Activated CD8-positive, alpha-beta T cell treated with anti-CD3 and anti-CD28 coated beads, Interleukin-2, amount 10 ng/mL, durations not matched to agents 7 days and 5 days (primary cell): ENCODE measurements at regions not wholly inside any gene's neighbourhood (a gene's known extent, or its start where the extent isn't known, plus 50 kb on each side); places are given as distances from the start of the nearest gene placed in this dataset.

Experiments
- ATAC-seq: fragments of 150-1000 bp; cut with Tn5 transposase; one replicate; pipeline ENCODE4 v1.10.0; 2021; ENCODE audit warnings: moderate library complexity
- CTCF ChIA-PET: fragments of 350-600 bp; sonication (Branson Sonifier 250); formaldehyde crosslinking; loops from one replicate; lab custom pipeline; 2021; ENCODE audit warnings: antibody characterized with exemption; lab: Charles Lee
- POLR2A ChIA-PET: fragments of 350-600 bp; sonication (Branson Sonifier 250); formaldehyde crosslinking; loops from one replicate; lab custom pipeline; 2021; ENCODE audit warnings: antibody characterized with exemption; lab: Charles Lee
- DNase-seq: peaks from one replicate; pipeline ENCODE4 v3.0.0-alpha.2; 2020
- H3K27ac Mint-ChIP-seq: one replicate; pipeline ENCODE4 v1.8.0; 2021; ENCODE audit warnings: mild to moderate bottlenecking, mixed read lengths
- H3K27me3 Mint-ChIP-seq: one replicate; pipeline ENCODE4 v1.8.0; 2021; ENCODE audit warnings: low read depth, mixed read lengths
- H3K36me3 Mint-ChIP-seq: one replicate; pipeline ENCODE4 v1.8.0; 2021; ENCODE audit warnings: low read depth, mixed read lengths
- H3K4me1 Mint-ChIP-seq: one replicate; pipeline ENCODE4 v1.8.0; 2021; ENCODE audit warnings: low read depth, mixed read lengths
- H3K4me3 Mint-ChIP-seq: one replicate; pipeline ENCODE4 v1.8.0; 2021; ENCODE audit warnings: mild to moderate bottlenecking, mixed read lengths
- H3K9me3 Mint-ChIP-seq: one replicate; pipeline ENCODE4 v1.8.0; 2022; ENCODE audit warnings: mixed read lengths; ENCODE audit not compliant: insufficient read depth

- ChIA-PET CTCF (no interaction called here), POLR2A (no interaction called here)
- no peaks in the 10 kb centered on the region for H3K36me3 Mint-ChIP-seq
- ATAC-seq (no peak), DNase-seq (no peak)
- H3K4me3 Mint-ChIP-seq = no peak overlapping the region
- no peaks in the 10 kb centered on the region for H3K4me1 Mint-ChIP-seq
- no peaks in the 10 kb centered on the region for H3K9me3 Mint-ChIP-seq
- no peaks in the 10 kb centered on the region for H3K27me3 Mint-ChIP-seq
- H3K27ac Mint-ChIP-seq = no peak overlapping the region
Observed at GRCh38 chr9:106588626-106589025, 274.3 kb upstream of the ZNF462 start.

- Mint-ChIP-seq H3K36me3 (no peaks in the 10 kb centered on the region), H3K4me1 (no peaks in the 10 kb centered on the region), H3K27ac (no peak overlapping the region), H3K4me3 (no peak overlapping the region), H3K27me3 (no peaks in the 10 kb centered on the region), H3K9me3 (no peaks in the 10 kb centered on the region)
- ChIA-PET CTCF (no interaction called here), POLR2A (no interaction called here)
- ATAC-seq (no peak), DNase-seq (no peak)
Observed at GRCh38 chr9:106590759-106591505, 272.0 kb upstream of the ZNF462 start.

GRCh38 chr9:106593201-106593600, 269.8 kb upstream of the ZNF462 start:
- Mint-ChIP-seq H3K4me1 (no peaks in the 10 kb centered on the region), H3K4me3 (no peak overlapping the region), H3K9me3 (no peaks in the 10 kb centered on the region), H3K27me3 (no peaks in the 10 kb centered on the region), H3K36me3 (no peaks in the 10 kb centered on the region), H3K27ac (no peak overlapping the region)
- ChIA-PET CTCF (no interaction called here), POLR2A (no interaction called here)
- ATAC-seq (no peak), DNase-seq (no peak)

GRCh38 chr9:106596984-106597383, 266.0 kb upstream of the ZNF462 start:
- Mint-ChIP-seq H3K36me3 (no peaks in the 10 kb centered on the region), H3K4me3 (no peak overlapping the region), H3K27ac (no peak overlapping the region), H3K4me1 (no peaks in the 10 kb centered on the region), H3K27me3 (no peaks in the 10 kb centered on the region), H3K9me3 (peaks cover under 1% of the 10 kb centered on the region)
- CTCF ChIA-PET = no interaction called here
- DNase-seq (no peak), ATAC-seq (no peak)
- POLR2A ChIA-PET = no interaction called here

GRCh38 chr9:106600955-106601560, 261.9 kb upstream of the ZNF462 start:
- H3K9me3 Mint-ChIP-seq = peaks cover 13% of the 10 kb centered on the region
- H3K27me3 Mint-ChIP-seq = no peaks in the 10 kb centered on the region
- H3K4me1 Mint-ChIP-seq = no peaks in the 10 kb centered on the region
- ATAC-seq (no peak), DNase-seq (no peak)
- POLR2A ChIA-PET = no interaction called here
- H3K27ac Mint-ChIP-seq = no peak overlapping the region
- CTCF ChIA-PET = no interaction called here
- H3K36me3 Mint-ChIP-seq = no peaks in the 10 kb centered on the region
- no peak overlapping the region for H3K4me3 Mint-ChIP-seq

GRCh38 chr9:106602344-106602743, 260.6 kb upstream of the ZNF462 start:
- ATAC-seq (no peak), DNase-seq (no peak)
- CTCF ChIA-PET = no interaction called here
- POLR2A ChIA-PET = no interaction called here
- no peaks in the 10 kb centered on the region for H3K27me3 Mint-ChIP-seq
- no peak overlapping the region for H3K4me3 Mint-ChIP-seq
- H3K36me3 Mint-ChIP-seq = no peaks in the 10 kb centered on the region
- no peak overlapping the region for H3K27ac Mint-ChIP-seq
- no peaks in the 10 kb centered on the region for H3K4me1 Mint-ChIP-seq
- peaks cover 13% of the 10 kb centered on the region for H3K9me3 Mint-ChIP-seq

GRCh38 chr9:106613250-106613737, 249.7 kb upstream of the ZNF462 start:
- H3K27ac Mint-ChIP-seq = no peak overlapping the region
- CTCF ChIA-PET = no interaction called here
- H3K9me3 Mint-ChIP-seq = no peaks in the 10 kb centered on the region
- POLR2A ChIA-PET = no interaction called here
- DNase-seq (no peak), ATAC-seq (no peak)
- H3K36me3 Mint-ChIP-seq = no peaks in the 10 kb centered on the region
- no peaks in the 10 kb centered on the region for H3K4me1 Mint-ChIP-seq
- H3K27me3 Mint-ChIP-seq = no peaks in the 10 kb centered on the region
- no peak overlapping the region for H3K4me3 Mint-ChIP-seq

GRCh38 chr9:106615118-106615889, 247.7 kb upstream of the ZNF462 start:
- ChIA-PET POLR2A (no interaction called here), CTCF (no interaction called here)
- no peaks in the 10 kb centered on the region for H3K9me3 Mint-ChIP-seq
- no peak for ATAC-seq
- H3K27me3 Mint-ChIP-seq = no peaks in the 10 kb centered on the region
- H3K27ac Mint-ChIP-seq = no peak overlapping the region
- no peaks in the 10 kb centered on the region for H3K4me1 Mint-ChIP-seq
- DNase-seq = no peak
- no peaks in the 10 kb centered on the region for H3K36me3 Mint-ChIP-seq
- no peak overlapping the region for H3K4me3 Mint-ChIP-seq

- ChIA-PET CTCF (no interaction called here), POLR2A (no interaction called here)
- Mint-ChIP-seq H3K4me3 (no peak overlapping the region), H3K27ac (no peak overlapping the region), H3K4me1 (no peaks in the 10 kb centered on the region), H3K27me3 (no peaks in the 10 kb centered on the region), H3K9me3 (no peaks in the 10 kb centered on the region), H3K36me3 (no peaks in the 10 kb centered on the region)
- no peak for DNase-seq
- ATAC-seq = no peak
Observed at GRCh38 chr9:106616026-106616425, 246.9 kb upstream of the ZNF462 start.

- Mint-ChIP-seq H3K27ac (no peak overlapping the region), H3K27me3 (no peaks in the 10 kb centered on the region), H3K36me3 (no peaks in the 10 kb centered on the region), H3K9me3 (no peaks in the 10 kb centered on the region), H3K4me1 (no peaks in the 10 kb centered on the region), H3K4me3 (no peak overlapping the region)
- ATAC-seq (no peak), DNase-seq (no peak)
- CTCF ChIA-PET = no interaction called here
- POLR2A ChIA-PET = no interaction called here
Observed at GRCh38 chr9:106616851-106617345, 246.1 kb upstream of the ZNF462 start.

- Mint-ChIP-seq H3K4me3 (no peak overlapping the region), H3K9me3 (no peaks in the 10 kb centered on the region), H3K27ac (no peak overlapping the region), H3K4me1 (no peaks in the 10 kb centered on the region), H3K27me3 (no peaks in the 10 kb centered on the region), H3K36me3 (no peaks in the 10 kb centered on the region)
- DNase-seq = no peak
- ATAC-seq = no peak
- ChIA-PET POLR2A (no interaction called here), CTCF (no interaction called here)
Observed at GRCh38 chr9:106619211-106619610, 243.8 kb upstream of the ZNF462 start.

GRCh38 chr9:106620081-106620480, 242.9 kb upstream of the ZNF462 start:
- Mint-ChIP-seq H3K9me3 (no peaks in the 10 kb centered on the region), H3K4me1 (no peaks in the 10 kb centered on the region), H3K27ac (no peak overlapping the region), H3K27me3 (no peaks in the 10 kb centered on the region), H3K36me3 (no peaks in the 10 kb centered on the region), H3K4me3 (no peak overlapping the region)
- DNase-seq = no peak
- no peak for ATAC-seq
- CTCF ChIA-PET = no interaction called here
- POLR2A ChIA-PET = no interaction called here
